ENCODE measurements at regions not wholly inside any gene's neighbourhood (a gene's known extent, or its start where the extent isn't known, plus 50 kb on each side); places are given as distances from the start of the nearest gene placed in this dataset.

DNA sequence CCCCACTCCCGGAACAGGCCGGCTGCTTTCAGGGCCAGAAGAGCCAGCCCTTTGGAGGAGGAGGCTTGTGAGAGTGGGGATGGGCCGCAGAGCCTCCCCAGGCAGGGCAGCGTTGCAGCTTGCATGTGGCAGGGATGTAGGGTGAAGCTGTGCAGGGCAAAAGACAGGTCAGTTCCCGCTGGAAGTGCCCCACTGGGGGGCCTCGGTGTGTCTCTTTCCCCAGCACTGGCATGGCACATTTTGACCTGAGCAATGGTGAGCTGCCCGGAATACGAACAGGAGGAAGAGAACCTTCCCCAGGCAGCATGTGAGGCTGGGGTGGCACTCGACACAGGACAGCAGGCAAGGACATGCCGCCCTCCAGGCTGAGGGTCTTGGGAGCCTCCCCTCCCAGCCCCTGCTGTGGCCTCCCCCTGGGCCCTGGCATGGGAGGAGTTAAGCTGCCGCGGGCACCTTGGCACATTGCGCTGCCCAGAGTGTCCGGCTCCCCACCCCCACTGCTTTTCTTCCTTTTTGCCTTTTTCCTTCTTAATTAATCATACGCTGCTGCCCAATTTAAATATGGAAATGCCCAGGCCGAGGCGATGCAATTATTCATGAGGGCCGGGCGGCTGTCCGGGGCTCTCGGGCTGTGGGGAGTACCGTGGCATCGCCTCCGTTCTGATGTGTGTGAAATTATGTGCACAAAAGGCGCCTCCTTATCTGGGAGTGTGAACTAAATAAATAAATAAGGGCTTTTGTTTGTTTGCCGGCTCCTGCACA is 76.0 kb upstream of the WNT7B start:
- H3K4me3 ChIP-seq (ENCODE audit: low read length in 3 of 3), result peak overlapping the region; percentile 75 to 84 (median 83)
- H3K27ac ChIP-seq (ENCODE audit: low read depth, low read length), result peak overlapping the region; percentile 94
- peaks cover 84 to 85% (median 85%) of the 10 kb centered on the region in 3 donors for H3K4me1 ChIP-seq (ENCODE audit: control insufficient read depth in 3 of 3, insufficient read depth in 3 of 3, low read length in 3 of 3)
- no peaks in the 10 kb centered on the region for H3K27me3 ChIP-seq (ENCODE audit: control insufficient read depth in 3 of 3, insufficient read depth in 3 of 3, low read length in 3 of 3)
- H3K36me3 ChIP-seq (ENCODE audit: control insufficient read depth in 3 of 3, insufficient read depth in 3 of 3, low read length in 3 of 3), result peaks cover 0 to 11% (median 11%) of the 10 kb centered on the region in 3 donors
- H3K9ac ChIP-seq (ENCODE audit: low read depth in 1 of 3, low read length in 3 of 3), result peak overlapping the region; percentile 82 to 91 (median 86)
- H3K9me3 ChIP-seq (ENCODE audit: control insufficient read depth in 3 of 3, low read length in 3 of 3), result no peaks in the 10 kb centered on the region

GRCh38 chr22:46053563-46054090 is 76.7 kb upstream of the WNT7B start:
- H3K9ac ChIP-seq (ENCODE audit: low read depth in 1 of 3, low read length in 3 of 3), result peak overlapping the region; percentile 82 to 97 (median 86)
- H3K4me1 ChIP-seq (ENCODE audit: control insufficient read depth in 3 of 3, insufficient read depth in 3 of 3, low read length in 3 of 3), result peaks cover 83 to 87% (median 84%) of the 10 kb centered on the region in 3 donors

GRCh38 chr22:46054091-46055073 is 77.4 kb upstream of the WNT7B start:
- Histone ChIP-seq H3K4me1 (ENCODE audit: control insufficient read depth in 3 of 3, insufficient read depth in 3 of 3, low read length in 3 of 3) (peaks cover 83 to 87% (median 86%) of the 10 kb centered on the region in 3 donors), H3K9me3 (ENCODE audit: control insufficient read depth in 3 of 3, low read length in 3 of 3) (no peaks in the 10 kb centered on the region), H3K27ac (ENCODE audit: low read depth, low read length) (peak overlapping the region; percentile 94), H3K36me3 (ENCODE audit: control insufficient read depth in 3 of 3, insufficient read depth in 3 of 3, low read length in 3 of 3) (peaks cover 0 to 11% (median 11%) of the 10 kb centered on the region in 3 donors), H3K9ac (ENCODE audit: low read depth in 1 of 3, low read length in 3 of 3) (peak overlapping the region; percentile 88 to 97 (median 88)), H3K27me3 (ENCODE audit: control insufficient read depth in 3 of 3, insufficient read depth in 3 of 3, low read length in 3 of 3) (no peaks in the 10 kb centered on the region), H3K4me3 (ENCODE audit: low read length in 3 of 3) (peak overlapping the region; percentile 83 to 84 (median 84))

More at GRCh38 chr22:46053563-46054090, 76.7 kb upstream of the WNT7B start:
- peaks cover 0 to 11% (median 11%) of the 10 kb centered on the region in 3 donors for H3K36me3 ChIP-seq (ENCODE audit: control insufficient read depth in 3 of 3, insufficient read depth in 3 of 3, low read length in 3 of 3)
- H3K27me3 ChIP-seq (ENCODE audit: control insufficient read depth in 3 of 3, insufficient read depth in 3 of 3, low read length in 3 of 3), result no peaks in the 10 kb centered on the region
- peak overlapping the region; percentile 75 to 84 (median 83) for H3K4me3 ChIP-seq (ENCODE audit: low read length in 3 of 3)
- peak overlapping the region; percentile 94 for H3K27ac ChIP-seq (ENCODE audit: low read depth, low read length)
- H3K9me3 ChIP-seq (ENCODE audit: control insufficient read depth in 3 of 3, low read length in 3 of 3), result no peaks in the 10 kb centered on the region

DNA sequence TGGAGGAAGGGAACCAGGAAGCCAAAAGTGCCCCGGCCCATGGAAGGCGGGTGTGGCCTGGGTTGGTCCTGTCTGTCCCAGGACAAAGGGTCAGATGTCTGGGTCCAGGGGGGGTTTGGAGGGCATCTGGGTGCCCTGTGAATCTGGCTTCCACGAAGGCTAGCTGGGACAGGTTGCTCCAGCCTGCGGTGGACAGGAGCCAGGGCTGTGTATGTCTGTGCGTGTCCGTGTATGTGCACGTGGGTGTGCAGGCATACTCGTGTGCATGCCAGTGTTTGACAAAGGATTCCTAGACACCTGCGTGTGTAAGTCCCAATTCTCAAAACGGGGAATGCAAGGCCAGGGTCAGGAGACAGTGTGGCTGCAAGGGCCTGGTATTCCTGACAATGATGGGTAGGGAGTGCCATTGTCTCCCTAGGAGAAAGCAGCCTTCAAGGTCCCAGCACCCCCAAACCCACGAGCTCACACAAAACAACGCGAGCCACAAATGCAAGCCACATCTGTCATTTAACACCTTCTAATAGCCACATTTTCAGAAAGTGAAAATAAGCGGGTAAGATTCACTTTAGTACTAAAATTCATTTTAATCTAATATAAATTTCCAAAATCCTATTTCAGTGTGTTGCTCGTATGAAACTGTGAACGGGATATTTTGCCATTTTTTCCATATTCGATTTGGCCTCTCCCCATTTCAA is 78.4 kb upstream of the WNT7B start:
- Histone ChIP-seq H3K36me3 (ENCODE audit: control insufficient read depth in 3 of 3, insufficient read depth in 3 of 3, low read length in 3 of 3) (peaks cover 0 to 9% (median 6%) of the 10 kb centered on the region in 3 donors), H3K9ac (ENCODE audit: low read depth in 1 of 3, low read length in 3 of 3) (peak overlapping the region; percentile 88 to 97 (median 88)), H3K4me3 (ENCODE audit: low read length in 3 of 3) (peak overlapping the region; percentile 83 to 84 (median 84)), H3K9me3 (ENCODE audit: control insufficient read depth in 3 of 3, low read length in 3 of 3) (no peaks in the 10 kb centered on the region), H3K27ac (ENCODE audit: low read depth, low read length) (peak overlapping the region; percentile 77), H3K4me1 (ENCODE audit: control insufficient read depth in 3 of 3, insufficient read depth in 3 of 3, low read length in 3 of 3) (peaks cover 78 to 86% (median 81%) of the 10 kb centered on the region in 3 donors), H3K27me3 (ENCODE audit: control insufficient read depth in 3 of 3, insufficient read depth in 3 of 3, low read length in 3 of 3) (no peaks in the 10 kb centered on the region)

- no peaks in the 10 kb centered on the region for H3K27me3 ChIP-seq (ENCODE audit: control insufficient read depth in 3 of 3, insufficient read depth in 3 of 3, low read length in 3 of 3)
- no peaks in the 10 kb centered on the region for H3K9me3 ChIP-seq (ENCODE audit: control insufficient read depth in 3 of 3, low read length in 3 of 3)
- peak overlapping the region; percentile 61 to 84 (median 84) for H3K4me3 ChIP-seq (ENCODE audit: low read length in 3 of 3)
- H3K36me3 ChIP-seq (ENCODE audit: control insufficient read depth in 3 of 3, insufficient read depth in 3 of 3, low read length in 3 of 3), result peaks cover 0 to 3% (median 2%) of the 10 kb centered on the region in 3 donors
- peak overlapping the region; percentile 77 for H3K27ac ChIP-seq (ENCODE audit: low read depth, low read length)
- H3K4me1 ChIP-seq (ENCODE audit: control insufficient read depth in 3 of 3, insufficient read depth in 3 of 3, low read length in 3 of 3), result peaks cover 71 to 83% (median 74%) of the 10 kb centered on the region in 3 donors
- peak overlapping the region; percentile 88 to 97 (median 88) for H3K9ac ChIP-seq (ENCODE audit: low read depth in 1 of 3, low read length in 3 of 3)
These were observed 79.1 kb upstream of the WNT7B start for GRCh38 chr22:46055911-46056545.

DNA sequence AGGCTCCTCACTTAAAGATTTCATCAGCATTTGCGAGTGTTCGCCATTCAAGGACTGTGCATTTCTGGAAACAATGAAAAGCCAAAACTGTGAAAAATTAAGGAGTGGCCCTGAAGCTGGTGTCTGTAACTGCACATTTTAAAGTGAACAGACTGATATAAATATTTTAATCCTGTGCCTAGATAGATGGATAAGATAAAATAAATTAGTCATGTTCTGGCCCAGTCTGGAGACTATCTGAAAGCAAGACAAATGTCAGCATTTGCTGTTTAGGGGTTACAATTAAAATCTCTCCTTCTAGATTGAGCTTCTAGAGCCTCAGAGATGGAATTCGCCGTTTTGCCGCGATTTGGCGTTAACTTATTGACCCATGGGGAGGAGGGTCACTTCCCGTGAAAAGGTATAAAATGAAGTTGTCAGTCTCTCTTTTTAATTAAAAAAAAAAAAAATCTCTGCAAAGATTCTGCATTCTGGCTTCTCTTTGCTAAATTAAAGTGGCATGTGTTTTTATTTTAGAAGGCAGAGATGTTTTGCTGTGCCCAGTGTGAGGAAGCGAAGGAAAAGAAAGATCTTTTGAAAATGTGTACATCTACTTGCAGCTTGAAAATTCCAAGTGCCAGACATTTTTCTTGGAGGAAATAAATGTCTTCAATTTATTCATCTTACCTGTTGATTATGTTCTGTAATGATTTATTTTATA is 79.7 kb upstream of the WNT7B start:
- H3K4me3 ChIP-seq (ENCODE audit: low read length in 3 of 3), result peak overlapping the region; percentile 61 to 84 (median 84)

DNA sequence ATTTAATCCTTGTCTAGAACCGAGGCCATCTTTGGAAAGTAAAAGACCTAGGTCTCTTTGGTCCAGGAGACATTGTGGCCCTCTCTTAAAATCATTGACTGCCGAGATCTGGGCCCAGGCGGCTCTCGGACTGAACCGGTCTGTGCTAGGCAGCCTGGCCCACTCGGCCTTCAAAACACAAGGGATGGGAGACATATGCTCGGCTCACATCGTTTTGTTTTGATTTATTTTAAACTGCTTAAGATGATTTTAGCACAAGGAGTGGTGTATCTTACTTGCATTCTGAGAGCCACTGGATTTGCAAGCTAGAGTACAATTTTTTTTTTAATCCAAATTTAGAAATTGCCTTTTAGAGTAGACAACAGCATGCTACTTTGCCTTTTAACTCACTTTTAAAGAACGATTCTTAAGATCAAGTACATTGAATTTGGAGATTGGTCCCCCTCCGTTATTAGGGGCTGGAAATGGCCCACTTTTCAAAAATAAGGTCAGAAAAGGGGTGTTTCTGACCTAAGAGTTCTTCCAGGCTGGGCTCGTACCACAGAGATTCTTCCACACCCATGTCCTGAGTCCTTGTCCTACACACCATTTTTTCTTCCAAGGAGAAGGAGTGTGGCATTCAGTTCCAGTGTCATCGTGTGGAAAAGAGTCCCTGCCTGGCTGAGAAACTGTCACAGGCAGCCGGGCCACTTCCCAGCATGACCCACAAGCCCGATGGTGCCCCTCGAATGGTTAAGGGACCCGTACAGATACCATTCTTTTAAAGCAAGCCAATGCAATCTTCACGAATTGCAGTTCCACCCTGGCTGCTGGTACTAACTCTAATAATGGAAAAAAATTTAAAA is 80.5 kb upstream of the WNT7B start:
- H3K36me3 ChIP-seq (ENCODE audit: control insufficient read depth in 3 of 3, insufficient read depth in 3 of 3, low read length in 3 of 3), result no peaks in the 10 kb centered on the region
- peaks cover 63 to 74% (median 64%) of the 10 kb centered on the region in 3 donors for H3K4me1 ChIP-seq (ENCODE audit: control insufficient read depth in 3 of 3, insufficient read depth in 3 of 3, low read length in 3 of 3)
- no peaks in the 10 kb centered on the region for H3K27me3 ChIP-seq (ENCODE audit: control insufficient read depth in 3 of 3, insufficient read depth in 3 of 3, low read length in 3 of 3)
- no peaks in the 10 kb centered on the region for H3K9me3 ChIP-seq (ENCODE audit: control insufficient read depth in 3 of 3, low read length in 3 of 3)
- peak overlapping the region; percentile 77 for H3K27ac ChIP-seq (ENCODE audit: low read depth, low read length)
- H3K4me3 ChIP-seq (ENCODE audit: low read length in 3 of 3), result peak overlapping the region; percentile 38 to 65 (median 56)
- H3K9ac ChIP-seq (ENCODE audit: low read depth in 1 of 3, low read length in 3 of 3), result peak overlapping the region; percentile 52 to 97 (median 88)

More for the DNA sequence above, 79.7 kb upstream of the WNT7B start:
- Histone ChIP-seq H3K4me1 (ENCODE audit: control insufficient read depth in 3 of 3, insufficient read depth in 3 of 3, low read length in 3 of 3) (peaks cover 64 to 76% (median 67%) of the 10 kb centered on the region in 3 donors), H3K36me3 (ENCODE audit: control insufficient read depth in 3 of 3, insufficient read depth in 3 of 3, low read length in 3 of 3) (no peaks in the 10 kb centered on the region), H3K27me3 (ENCODE audit: control insufficient read depth in 3 of 3, insufficient read depth in 3 of 3, low read length in 3 of 3) (no peaks in the 10 kb centered on the region), H3K9me3 (ENCODE audit: control insufficient read depth in 3 of 3, low read length in 3 of 3) (no peaks in the 10 kb centered on the region), H3K9ac (ENCODE audit: low read depth in 1 of 3, low read length in 3 of 3) (peak overlapping the region; percentile 88 to 97 (median 88)), H3K27ac (ENCODE audit: low read depth, low read length) (peak overlapping the region; percentile 77)

- Histone ChIP-seq H3K36me3 (ENCODE audit: control insufficient read depth in 3 of 3, insufficient read depth in 3 of 3, low read length in 3 of 3) (no peaks in the 10 kb centered on the region), H3K27ac (ENCODE audit: low read depth, low read length) (peak overlapping the region; percentile 77), H3K9me3 (ENCODE audit: control insufficient read depth in 3 of 3, low read length in 3 of 3) (no peaks in the 10 kb centered on the region), H3K4me3 (ENCODE audit: low read length in 3 of 3) (peak overlapping the region; percentile 38 to 65 (median 56)), H3K9ac (ENCODE audit: low read depth in 1 of 3, low read length in 3 of 3) (peak overlapping the region; percentile 52 to 97 (median 88)), H3K4me1 (ENCODE audit: control insufficient read depth in 3 of 3, insufficient read depth in 3 of 3, low read length in 3 of 3) (peaks cover 63 to 74% (median 64%) of the 10 kb centered on the region in 3 donors), H3K27me3 (ENCODE audit: control insufficient read depth in 3 of 3, insufficient read depth in 3 of 3, low read length in 3 of 3) (no peaks in the 10 kb centered on the region)
These were observed 81.1 kb upstream of the WNT7B start for GRCh38 chr22:46058091-46058420.

Measured in skeletal muscle tissue (tissue), 3 donors.